Loucy (cell line): ENCODE measurements at regions not wholly inside any gene's neighbourhood (a gene's known extent, or its start where the extent isn't known, plus 50 kb on each side); places are given as distances from the start of the nearest gene placed in this dataset.

Source experiments
- H2AFZ ChIP-seq: fragments of 200-600 bp; sonication (generic); 2 replicates; pipeline ENCODE4 v1.6.0; 2016; ENCODE audit warnings: antibody characterized with exemption, mild to moderate bottlenecking, low read length, moderate library complexity
- H3F3A ChIP-seq: fragments of 200-600 bp; 2 replicates; pipeline ENCODE4 v1.6.0; 2016; ENCODE audit warnings: antibody characterized with exemption, low read depth, mild to moderate bottlenecking
- H3K27me3 ChIP-seq: fragments of 200-600 bp; sonication (generic); 2 replicates; pipeline ENCODE4 v1.6.1; 2014; ENCODE audit warnings: low read length, mild to moderate bottlenecking; ENCODE audit not compliant: insufficient read depth, poor library complexity, severe bottlenecking
- H3K36me3 ChIP-seq: fragments of 200-600 bp; sonication (generic); 2 replicates; pipeline ENCODE4 v1.6.1; 2016; ENCODE audit warnings: low read length; ENCODE audit not compliant: insufficient read depth
- H3K4me1 ChIP-seq: fragments of 200-600 bp; sonication (generic); 2 replicates; pipeline ENCODE4 v1.5.1; 2014; ENCODE audit warnings: low read length, mild to moderate bottlenecking; ENCODE audit not compliant: insufficient read depth, poor library complexity, severe bottlenecking
- H3K4me2 ChIP-seq: fragments of 200-600 bp; sonication (generic); 2 replicates; pipeline ENCODE4 v1.6.0; 2014; ENCODE audit warnings: antibody characterized with exemption, low read length, low read depth, mild to moderate bottlenecking; ENCODE audit not compliant: poor library complexity, severe bottlenecking
- H3K4me3 ChIP-seq: fragments of 200-600 bp; sonication (generic); 2 replicates; pipeline ENCODE4 v1.5.1; 2014; ENCODE audit warnings: low read length, mild to moderate bottlenecking, mixed read lengths; ENCODE audit not compliant: poor library complexity, severe bottlenecking
- H3K79me2 ChIP-seq: fragments of 200-600 bp; sonication (generic); 2 replicates; pipeline ENCODE4 v1.6.1; 2014; ENCODE audit warnings: low read length; ENCODE audit not compliant: insufficient read depth
- H3K9ac ChIP-seq: fragments of 200-600 bp; sonication (generic); 2 replicates; pipeline ENCODE4 v1.6.0; 2014; ENCODE audit warnings: mild to moderate bottlenecking, low read depth, low read length, moderate library complexity; ENCODE audit not compliant: poor library complexity, severe bottlenecking
- H3K9me2 ChIP-seq: fragments of 200-600 bp; sonication (generic); replicated peaks from 2 replicates; pipeline ENCODE4 v1.6.1; 2016; ENCODE audit warnings: low read depth, low read length, mixed read lengths
- H3K9me3 ChIP-seq: fragments of 200-600 bp; sonication (generic); 2 replicates; pipeline ENCODE4 v1.6.1; 2014; ENCODE audit warnings: mild to moderate bottlenecking, antibody characterized with exemption, low read length, low read depth; ENCODE audit not compliant: insufficient read depth
- H4K20me1 ChIP-seq: fragments of 200-600 bp; sonication (generic); 2 replicates; pipeline ENCODE4 v1.6.0; 2014; ENCODE audit warnings: antibody characterized with exemption, low read length, mild to moderate bottlenecking; ENCODE audit not compliant: insufficient read depth, poor library complexity, severe bottlenecking
- EZH2phosphoT487 ChIP-seq: fragments of 200-600 bp; IDR thresholded peaks from 2 replicates; pipeline ENCODE4 v1.6.1; 2018; ENCODE audit warnings: antibody characterized with exemption, mild to moderate bottlenecking, moderate library complexity, borderline replicate concordance
- TF ChIP-seq, protein P1 (sequence below): fragments of 200-600 bp; sonication (generic); conservative IDR thresholded peaks from 2 replicates; pipeline ENCODE4 v1.5.1; 2014; ENCODE audit warnings: mild to moderate bottlenecking, antibody characterized with exemption, low read length

DNA sequence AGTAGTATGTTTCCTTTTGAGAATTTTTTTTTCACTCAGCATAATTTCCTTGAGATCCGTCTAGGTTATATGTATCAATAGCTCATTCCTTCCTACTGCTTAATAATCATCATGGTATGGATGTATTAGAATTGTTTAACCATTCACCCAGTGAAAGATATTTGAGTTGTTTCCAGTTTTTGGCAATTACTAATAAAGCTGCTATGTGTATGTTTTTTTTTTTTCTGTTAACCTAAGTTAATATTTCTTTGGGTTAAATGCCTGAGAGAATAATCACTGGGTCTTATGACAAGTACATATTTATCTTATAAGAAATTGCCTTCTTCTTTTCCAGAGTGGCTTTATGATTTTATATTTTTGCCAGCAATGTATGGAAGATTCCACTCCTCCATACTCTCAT is 96.4 kb upstream of the ST6GAL2 start:
- no peak overlapping the region for H3K4me3 ChIP-seq
- no peaks in the 10 kb centered on the region for H3K9me2 ChIP-seq
- no peaks in the 10 kb centered on the region for H4K20me1 ChIP-seq
- H3K27me3 ChIP-seq = no peaks in the 10 kb centered on the region
- no peaks in the 10 kb centered on the region for H3K9me3 ChIP-seq
- no peaks in the 10 kb centered on the region for H3F3A ChIP-seq
- TF ChIP-seq, protein P1, sequence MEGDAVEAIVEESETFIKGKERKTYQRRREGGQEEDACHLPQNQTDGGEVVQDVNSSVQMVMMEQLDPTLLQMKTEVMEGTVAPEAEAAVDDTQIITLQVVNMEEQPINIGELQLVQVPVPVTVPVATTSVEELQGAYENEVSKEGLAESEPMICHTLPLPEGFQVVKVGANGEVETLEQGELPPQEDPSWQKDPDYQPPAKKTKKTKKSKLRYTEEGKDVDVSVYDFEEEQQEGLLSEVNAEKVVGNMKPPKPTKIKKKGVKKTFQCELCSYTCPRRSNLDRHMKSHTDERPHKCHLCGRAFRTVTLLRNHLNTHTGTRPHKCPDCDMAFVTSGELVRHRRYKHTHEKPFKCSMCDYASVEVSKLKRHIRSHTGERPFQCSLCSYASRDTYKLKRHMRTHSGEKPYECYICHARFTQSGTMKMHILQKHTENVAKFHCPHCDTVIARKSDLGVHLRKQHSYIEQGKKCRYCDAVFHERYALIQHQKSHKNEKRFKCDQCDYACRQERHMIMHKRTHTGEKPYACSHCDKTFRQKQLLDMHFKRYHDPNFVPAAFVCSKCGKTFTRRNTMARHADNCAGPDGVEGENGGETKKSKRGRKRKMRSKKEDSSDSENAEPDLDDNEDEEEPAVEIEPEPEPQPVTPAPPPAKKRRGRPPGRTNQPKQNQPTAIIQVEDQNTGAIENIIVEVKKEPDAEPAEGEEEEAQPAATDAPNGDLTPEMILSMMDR = no peak
- no peak for TF ChIP-seq EZH2phosphoT487
- H3K36me3 ChIP-seq = no peaks in the 10 kb centered on the region
- no peaks in the 10 kb centered on the region for H3K79me2 ChIP-seq
- no peak overlapping the region for H3K9ac ChIP-seq
- no peaks in the 10 kb centered on the region for H3K4me1 ChIP-seq
- no peak overlapping the region for H2AFZ ChIP-seq
- no peak overlapping the region for H3K4me2 ChIP-seq

DNA sequence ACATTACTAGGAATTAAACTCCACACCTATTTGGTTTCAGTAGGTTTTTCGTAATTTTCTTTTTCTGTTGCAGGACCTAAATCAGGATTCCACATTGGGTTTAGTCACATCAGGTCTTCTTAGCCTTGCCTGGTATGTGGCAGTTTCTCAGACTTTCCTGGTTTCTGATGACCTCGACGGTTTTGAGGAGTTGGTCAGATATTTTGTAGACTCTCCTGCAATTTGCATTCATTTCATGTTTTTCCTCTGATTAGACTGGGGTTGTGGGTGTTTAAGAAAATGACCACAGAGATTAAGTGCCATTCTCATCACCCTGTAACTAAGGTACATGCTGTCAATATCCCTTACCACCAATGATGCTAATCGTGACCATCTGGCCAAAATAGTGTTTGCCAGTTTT is 97.3 kb upstream of the ST6GAL2 start:
- Histone ChIP-seq H3K27me3 (no peaks in the 10 kb centered on the region), H3F3A (no peaks in the 10 kb centered on the region), H3K36me3 (no peaks in the 10 kb centered on the region), H3K9me2 (no peaks in the 10 kb centered on the region), H3K79me2 (no peaks in the 10 kb centered on the region), H3K4me3 (no peak overlapping the region), H2AFZ (no peak overlapping the region), H3K4me1 (no peaks in the 10 kb centered on the region), H3K9me3 (no peaks in the 10 kb centered on the region), H3K4me2 (no peak overlapping the region), H3K9ac (no peak overlapping the region), H4K20me1 (no peaks in the 10 kb centered on the region)
- TF ChIP-seq, protein P1 = no peak
- no peak for TF ChIP-seq EZH2phosphoT487

DNA sequence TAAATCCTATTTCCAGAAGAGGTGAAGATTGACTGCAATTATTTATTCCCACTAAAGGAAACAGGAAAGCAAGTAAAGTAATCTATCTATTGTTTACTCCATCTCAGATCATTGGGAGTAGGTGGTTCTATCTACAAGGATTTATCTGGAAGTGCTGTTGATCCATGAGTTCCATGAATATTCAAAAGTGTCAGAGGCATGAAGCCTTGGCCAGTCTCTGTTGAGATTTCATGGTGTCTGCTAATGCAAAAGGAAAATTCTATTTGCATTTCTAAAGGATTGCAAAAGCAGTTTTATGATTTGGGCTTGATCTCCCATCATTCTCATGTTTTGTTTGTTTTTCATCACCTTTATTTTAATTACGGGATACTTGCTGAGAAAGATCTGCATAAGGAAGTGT is 102.4 kb upstream of the ST6GAL2 start:
- Histone ChIP-seq H3K79me2 (no peaks in the 10 kb centered on the region), H3K4me1 (no peaks in the 10 kb centered on the region), H3F3A (no peaks in the 10 kb centered on the region), H4K20me1 (no peaks in the 10 kb centered on the region), H3K4me3 (no peak overlapping the region), H3K9me2 (no peaks in the 10 kb centered on the region), H3K9ac (no peak overlapping the region), H2AFZ (no peak overlapping the region), H3K36me3 (no peaks in the 10 kb centered on the region), H3K27me3 (no peaks in the 10 kb centered on the region), H3K9me3 (no peaks in the 10 kb centered on the region), H3K4me2 (no peak overlapping the region)
- TF ChIP-seq EZH2phosphoT487 = no peak
- TF ChIP-seq, protein P1 = no peak
